ENCODE measurements at regions not wholly inside any gene's neighbourhood (a gene's known extent, or its start where the extent isn't known, plus 50 kb on each side); places are given as distances from the start of the nearest gene placed in this dataset.

- TF ChIP-seq ZNF462 (CRISPR knock-in tag; IDR thresholded peaks at IDR 0.05): no peak
- no peak for TF ChIP-seq JUNB (IDR thresholded peaks at IDR 0.05; ENCODE audit: unreplicated experiment)
- no peak for TF ChIP-seq POLR2AphosphoS5 (IDR thresholded peaks at IDR 0.05; ENCODE audit: low read depth)
- TF ChIP-seq EZH2 (IDR thresholded peaks at IDR 0.05; ENCODE audit: low read depth, unreplicated experiment): no peak
- no peak for TF ChIP-seq ZNF331 (CRISPR knock-in tag; IDR thresholded peaks at IDR 0.05; ENCODE audit: low read depth)
- no peak for TF ChIP-seq CTCF (conservative IDR thresholded peaks at IDR 0.05; ENCODE audit: low read depth in 2 of 2)
Observed at GRCh38 chr13:112203614-112204013, 136.7 kb downstream of the SOX1 start (continued).

Data from GM23338 (cell line).